GM20431 (cell line): ENCODE measurements at regions not wholly inside any gene's neighbourhood (a gene's known extent, or its start where the extent isn't known, plus 50 kb on each side); places are given as distances from the start of the nearest gene placed in this dataset.

ENCODE experiments used
- in situ Hi-C: fragments of 300-500 bp; cut with MseI, MboI; formaldehyde crosslinking; loops from one replicate; pipeline ENCODE4 v1.15.0; 2020; ENCODE audit warnings: low sequenced_read_pairs; ENCODE audit not compliant: unreplicated experiment

DNA sequence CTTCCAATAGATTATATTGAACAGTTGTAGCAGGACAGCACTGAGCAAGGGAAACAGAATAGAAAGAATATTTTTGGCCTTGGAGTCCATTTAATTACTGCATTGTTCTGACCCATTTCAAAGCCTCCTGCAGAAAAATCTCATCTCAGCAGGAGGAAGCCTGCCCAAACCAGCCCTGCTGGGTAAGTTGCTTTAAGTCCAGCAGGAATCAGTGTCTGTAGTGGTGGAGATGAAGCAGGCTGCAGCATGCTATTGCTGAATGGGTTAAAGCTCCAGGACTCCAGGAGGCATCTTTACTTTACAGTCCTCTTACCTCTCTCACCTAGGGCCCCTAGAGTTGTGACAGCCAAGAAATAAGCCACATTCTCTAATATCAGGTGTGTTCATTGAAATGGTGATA is 380.3 kb upstream of the THBS1 start:
- in situ Hi-C loops = no loop called here

DNA sequence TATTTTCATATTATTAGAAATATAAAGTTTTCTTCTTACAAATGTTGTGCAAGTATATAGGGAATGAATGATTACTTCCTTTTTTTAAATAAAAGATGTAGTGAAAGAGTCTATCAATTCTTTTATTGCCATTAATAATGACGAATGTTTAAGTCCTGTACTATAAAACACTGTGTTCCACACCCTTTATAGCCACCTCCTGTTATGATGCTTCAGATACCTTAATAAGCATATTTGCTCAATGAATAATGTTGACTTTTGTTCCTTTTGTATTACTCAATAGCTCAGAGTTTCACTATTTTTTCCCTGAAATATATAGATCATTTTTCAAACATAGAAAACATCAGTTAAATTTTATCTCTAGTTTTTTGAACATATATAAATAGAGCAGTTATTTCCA is 378.2 kb upstream of the THBS1 start:
- in situ Hi-C loops = no loop called here

- in situ Hi-C loops = no loop called here
These were observed 376.8 kb upstream of the THBS1 start for GRCh38 chr15:39204031-39204430.

DNA sequence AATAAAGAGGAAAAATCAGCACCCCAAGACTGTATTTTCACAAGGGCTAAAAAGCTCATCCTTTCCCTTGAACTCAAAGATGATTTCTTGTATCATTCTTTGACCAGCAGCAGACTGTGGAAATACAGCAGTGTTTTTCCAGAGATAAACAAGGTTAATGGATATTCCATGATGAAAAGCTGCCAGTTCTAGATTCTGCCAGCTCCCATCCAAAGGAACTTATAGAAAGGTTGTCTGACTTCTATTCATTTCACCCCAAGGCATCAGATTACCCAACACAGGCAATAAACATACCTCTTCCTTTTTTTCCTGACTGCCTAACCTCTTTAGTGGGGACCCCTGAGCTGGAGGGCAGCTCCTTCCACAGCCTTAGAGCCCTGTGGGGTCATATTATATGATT is 375.8 kb upstream of the THBS1 start:
- in situ Hi-C loops = no loop called here

- in situ Hi-C loops = no loop called here
These were observed 375.1 kb upstream of the THBS1 start for GRCh38 chr15:39205506-39206371.

DNA sequence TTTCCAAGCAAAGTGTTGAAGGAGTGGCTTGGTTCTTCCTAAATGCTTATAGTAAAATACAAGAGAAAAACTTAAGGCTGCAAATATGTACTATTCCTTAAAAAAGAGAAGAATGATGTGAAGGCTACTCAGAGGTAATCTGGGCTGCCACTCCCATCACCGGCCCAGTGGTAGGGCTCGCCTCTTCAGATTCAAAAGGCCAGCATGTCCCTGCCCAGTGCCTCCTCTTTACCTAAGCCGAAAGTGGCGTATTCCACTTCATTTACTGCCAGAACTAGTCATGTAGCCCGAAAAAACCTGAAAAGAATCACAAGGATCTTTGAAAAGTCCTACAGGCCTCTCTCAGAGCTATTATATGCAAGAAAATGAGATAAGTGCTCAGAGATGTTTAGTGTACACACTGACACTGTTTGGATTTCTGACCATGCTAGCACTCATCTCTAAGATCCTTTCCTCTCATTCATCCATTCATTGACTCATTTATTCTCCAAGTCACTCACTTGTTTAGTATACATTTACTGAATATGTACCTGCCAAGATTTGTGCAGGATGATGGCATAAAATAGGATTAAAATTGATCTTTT is 373.3 kb upstream of the THBS1 start:
- in situ Hi-C loops = no loop called here

- in situ Hi-C loops = no loop called here
These were observed 372.7 kb upstream of the THBS1 start for GRCh38 chr15:39208187-39208586.

GRCh38 chr15:39209548-39210211 is 371.2 kb upstream of the THBS1 start:
- in situ Hi-C loops = no loop called here

DNA sequence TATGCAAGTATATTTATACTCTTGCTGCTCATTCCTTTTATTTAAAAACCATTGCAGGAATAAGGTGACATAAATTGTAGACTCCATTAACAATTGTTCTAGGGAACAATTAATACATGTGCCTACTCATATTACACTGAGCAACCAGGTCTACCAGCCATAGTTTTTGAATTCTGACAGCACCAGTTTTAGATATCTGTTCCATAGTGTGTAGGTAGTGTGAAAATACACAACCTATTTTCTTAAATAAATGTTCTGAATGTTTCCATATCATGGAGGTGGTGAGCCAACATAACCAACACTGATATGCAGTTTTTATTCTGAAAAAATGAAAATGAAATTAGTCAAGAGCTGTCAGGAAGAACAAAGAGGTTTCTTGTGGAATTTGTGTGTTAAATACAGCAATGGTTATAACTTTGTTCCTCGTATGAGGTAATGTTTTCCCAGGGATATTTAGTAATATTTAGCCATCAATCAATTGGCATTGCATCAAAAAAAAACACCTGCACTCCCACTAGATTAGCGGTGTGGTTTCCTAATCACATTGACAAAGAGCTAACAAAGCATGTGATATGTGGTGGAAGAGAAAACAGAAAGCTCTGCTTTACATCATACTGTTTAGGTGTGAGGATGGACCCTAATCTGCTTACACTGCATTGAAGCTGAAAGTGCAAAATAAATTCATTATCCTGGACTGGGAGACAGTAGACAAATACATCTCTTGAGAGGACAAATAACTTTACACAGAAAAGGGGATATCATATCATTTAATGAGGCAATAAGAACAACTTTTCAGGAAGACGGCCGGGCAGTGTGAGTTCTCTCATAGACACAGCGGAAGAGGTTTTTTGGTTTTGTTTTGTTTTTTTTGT is 369.5 kb upstream of the THBS1 start:
- in situ Hi-C loops = no loop called here

DNA sequence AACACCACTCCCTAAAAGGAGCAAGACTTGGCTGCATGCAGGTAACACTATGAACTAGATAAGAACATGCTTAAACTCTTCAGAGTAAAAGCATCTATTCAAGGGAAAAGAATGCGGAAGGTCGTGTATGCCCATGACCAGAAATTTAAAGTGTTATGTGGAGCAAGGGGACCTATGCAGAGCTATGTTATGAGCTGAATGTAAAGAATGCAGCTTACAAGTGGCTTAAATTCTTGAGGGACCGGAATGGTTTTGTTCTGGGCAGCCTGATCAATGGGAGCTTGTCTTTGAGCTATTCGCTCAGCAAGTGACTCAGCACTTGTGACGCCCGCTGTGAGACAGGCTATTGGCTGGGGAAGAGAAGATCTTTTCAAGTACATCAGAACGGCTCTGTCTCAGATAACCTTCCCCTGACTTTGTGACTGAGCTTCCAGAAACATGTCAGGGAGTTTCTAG is 367.5 kb upstream of the THBS1 start:
- in situ Hi-C loops = no loop called here

DNA sequence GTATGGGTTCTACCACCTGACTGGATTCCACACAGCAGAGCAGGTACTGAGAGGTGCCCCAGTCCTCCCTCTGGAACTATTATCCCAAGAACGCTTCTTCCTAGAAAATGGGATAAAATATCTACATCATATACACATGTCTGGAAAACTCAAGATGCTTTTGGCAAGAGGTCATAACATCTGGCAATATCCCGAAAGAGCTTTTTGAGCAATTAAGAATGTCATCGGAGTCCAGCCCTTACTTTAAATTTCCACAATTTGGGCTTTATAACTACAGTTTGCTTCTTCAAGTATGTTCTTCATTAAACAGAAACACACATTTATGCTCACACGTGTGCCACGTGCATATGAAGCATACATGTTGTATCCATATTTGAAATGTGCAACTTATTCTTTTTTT is 365.9 kb upstream of the THBS1 start:
- in situ Hi-C loops = no loop called here

DNA sequence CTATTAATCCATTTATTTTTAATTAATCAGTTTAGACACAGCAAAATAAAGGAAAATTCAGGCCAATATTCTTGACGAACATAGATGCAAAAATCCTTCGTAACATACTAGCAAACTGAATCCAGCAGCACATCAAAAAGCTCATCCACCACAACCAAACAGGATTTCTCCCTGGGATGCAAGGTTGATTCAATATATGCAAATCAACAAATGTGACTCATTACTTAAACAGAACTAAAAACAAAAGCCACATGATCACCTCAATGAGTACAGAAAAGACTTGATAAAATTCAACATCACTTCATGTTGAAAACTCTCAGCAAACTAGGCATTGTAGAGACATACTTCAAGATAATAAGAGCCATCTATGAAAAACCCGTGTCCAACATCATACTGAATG is 364.1 kb upstream of the THBS1 start:
- in situ Hi-C loops = no loop called here

GRCh38 chr15:39219608-39220007 is 361.3 kb upstream of the THBS1 start:
- in situ Hi-C loops = no loop called here

DNA sequence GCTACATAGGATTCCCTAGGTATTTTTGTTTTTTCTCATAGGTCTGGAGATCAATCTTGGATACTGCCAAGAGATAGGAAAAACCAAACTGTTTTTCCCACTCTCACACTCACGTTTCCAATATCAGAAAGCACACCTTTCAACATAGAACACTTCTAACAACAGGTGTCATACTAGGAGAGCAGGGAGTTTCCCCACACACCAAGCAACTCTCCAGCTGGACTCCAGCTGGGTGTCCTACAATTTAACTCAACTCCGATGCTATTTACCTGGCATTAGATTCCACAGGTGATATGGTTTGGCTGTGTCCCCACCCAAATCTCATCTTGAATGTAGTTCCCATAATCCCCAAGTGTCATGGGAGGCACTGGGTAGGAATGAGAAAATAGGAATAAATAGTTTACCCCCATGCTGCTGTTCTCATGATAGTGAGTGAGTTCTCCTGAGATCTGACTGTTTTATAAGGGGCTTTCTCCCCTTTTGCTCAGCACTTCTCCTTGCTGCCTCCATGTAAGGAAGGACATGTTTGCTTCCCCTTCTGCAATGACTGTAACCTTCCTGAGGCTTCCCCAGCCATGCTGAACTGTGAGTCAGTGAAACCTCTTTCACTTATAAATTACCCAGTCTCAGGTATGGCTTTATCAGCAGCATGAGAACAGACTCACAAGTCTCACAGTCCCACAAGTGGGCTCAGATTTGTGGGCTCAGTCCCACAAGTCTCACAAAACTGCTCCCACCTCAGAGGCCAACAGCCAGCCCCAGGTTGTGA is 354.5 kb upstream of the THBS1 start:
- in situ Hi-C loops = no loop called here

DNA sequence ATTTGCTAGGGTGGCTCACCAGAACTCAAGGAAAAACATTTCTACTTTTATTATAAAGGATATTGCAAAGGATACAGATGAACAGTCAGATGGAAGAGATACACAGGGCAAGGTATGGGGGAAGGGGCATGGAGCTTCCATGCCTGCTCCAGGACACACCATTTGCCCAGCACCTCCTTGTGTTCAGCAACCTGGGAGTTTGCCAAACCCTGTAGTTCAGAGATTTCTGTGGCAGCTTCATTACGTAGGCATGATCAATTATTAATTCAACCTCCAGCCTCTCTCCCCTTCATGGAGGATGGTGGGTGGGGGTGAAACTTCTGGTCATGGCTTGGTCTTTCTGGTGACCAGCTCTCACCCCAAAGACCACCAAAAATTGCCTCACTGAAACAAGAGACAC is 353.9 kb upstream of the THBS1 start:
- in situ Hi-C loops = no loop called here

- in situ Hi-C loops = no loop called here
These were observed 352.0 kb upstream of the THBS1 start for GRCh38 chr15:39228889-39229288.

DNA sequence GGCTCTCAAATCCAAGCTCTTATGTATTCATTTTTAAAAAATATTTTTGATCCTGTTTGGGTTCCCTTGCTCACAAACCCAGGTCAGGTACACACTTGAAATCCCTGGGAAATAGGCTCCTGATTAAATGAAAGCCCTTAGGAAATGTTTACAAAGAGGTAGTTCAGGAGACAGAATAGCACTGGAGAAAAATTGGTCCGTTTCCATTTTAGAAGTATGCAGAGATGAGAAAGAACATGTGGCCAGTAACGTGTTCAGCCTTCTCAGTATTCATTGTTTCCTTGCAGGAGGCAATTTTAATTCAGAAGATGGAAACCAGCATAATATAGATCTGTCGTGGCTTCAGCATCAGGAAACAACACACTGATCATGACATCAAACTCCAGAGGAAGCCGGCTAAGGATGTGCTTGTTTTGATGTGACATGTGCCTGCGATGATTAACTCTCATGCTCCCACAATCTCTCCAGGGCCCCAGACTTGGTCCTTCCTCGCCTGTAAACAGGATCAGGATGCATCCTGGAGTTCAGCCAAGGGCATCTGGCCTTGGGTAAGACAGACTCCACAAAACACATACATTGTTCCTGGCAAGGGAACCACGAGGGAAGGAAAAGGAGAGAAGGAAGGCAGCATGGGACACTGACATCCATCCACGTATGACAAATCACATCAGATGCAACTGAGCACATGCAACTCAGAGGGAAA is 350.5 kb upstream of the THBS1 start:
- in situ Hi-C loops = no loop called here

DNA sequence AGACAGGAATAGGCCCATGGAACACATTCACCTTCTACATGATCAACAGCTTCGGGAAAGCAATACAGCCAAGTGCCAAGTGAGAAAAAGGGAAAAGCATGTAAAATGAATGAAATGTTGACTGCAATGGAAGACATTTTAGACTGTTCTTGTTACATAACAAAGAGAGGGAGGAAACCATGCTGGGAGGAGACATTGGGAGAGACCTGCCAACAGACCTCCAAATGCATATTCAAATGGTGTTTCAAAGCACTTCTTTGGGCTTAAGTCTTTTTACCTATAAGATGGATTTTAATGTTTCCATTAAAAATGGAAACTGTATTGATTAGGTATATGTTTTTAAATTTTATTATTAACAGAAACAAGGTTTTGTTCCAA is 350.0 kb upstream of the THBS1 start:
- in situ Hi-C loops = no loop called here

GRCh38 chr15:39232512-39232911 is 348.4 kb upstream of the THBS1 start:
- in situ Hi-C loops = no loop called here
